ENCODE measurements at regions not wholly inside any gene's neighbourhood (a gene's known extent, or its start where the extent isn't known, plus 50 kb on each side); places are given as distances from the start of the nearest gene placed in this dataset.

DNA sequence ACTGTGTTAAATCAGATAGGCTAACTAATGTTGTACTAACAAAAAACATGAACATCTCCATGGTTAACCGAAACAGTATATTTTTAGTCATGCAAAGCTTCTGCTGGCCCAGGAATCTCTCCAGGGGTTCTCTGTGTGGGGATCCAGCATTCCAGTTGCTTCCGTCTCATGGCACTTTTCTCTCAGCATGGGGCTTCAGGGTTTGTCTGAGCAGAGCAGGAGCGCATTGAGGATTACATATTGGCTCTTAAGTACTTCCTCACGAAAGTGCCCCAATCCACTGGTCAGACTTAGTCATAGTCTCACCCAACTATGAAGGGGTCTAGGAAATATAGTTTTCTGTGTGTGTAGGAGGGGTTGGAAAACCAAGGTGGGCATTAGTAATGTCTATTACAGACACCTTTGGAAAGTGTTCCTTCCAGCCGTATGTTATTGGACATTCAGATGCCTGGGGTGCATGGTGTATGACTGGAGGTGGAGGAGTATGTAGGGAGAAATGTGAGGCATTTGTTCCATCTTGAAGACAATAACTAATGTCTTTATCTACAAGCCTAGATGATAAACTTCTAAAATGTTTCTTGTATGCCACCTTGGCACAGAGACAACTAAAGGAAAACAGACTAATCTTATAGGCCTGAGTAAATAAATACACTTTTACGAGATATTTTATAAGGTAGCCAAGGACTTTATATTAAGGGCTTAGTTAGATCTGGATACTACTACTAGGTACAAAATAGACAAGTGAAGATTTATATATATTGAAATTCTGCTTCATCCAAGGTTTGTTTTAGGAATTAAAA is 123.8 kb upstream of the ZEB2 start:
- TF ChIP-seq, protein P1, sequence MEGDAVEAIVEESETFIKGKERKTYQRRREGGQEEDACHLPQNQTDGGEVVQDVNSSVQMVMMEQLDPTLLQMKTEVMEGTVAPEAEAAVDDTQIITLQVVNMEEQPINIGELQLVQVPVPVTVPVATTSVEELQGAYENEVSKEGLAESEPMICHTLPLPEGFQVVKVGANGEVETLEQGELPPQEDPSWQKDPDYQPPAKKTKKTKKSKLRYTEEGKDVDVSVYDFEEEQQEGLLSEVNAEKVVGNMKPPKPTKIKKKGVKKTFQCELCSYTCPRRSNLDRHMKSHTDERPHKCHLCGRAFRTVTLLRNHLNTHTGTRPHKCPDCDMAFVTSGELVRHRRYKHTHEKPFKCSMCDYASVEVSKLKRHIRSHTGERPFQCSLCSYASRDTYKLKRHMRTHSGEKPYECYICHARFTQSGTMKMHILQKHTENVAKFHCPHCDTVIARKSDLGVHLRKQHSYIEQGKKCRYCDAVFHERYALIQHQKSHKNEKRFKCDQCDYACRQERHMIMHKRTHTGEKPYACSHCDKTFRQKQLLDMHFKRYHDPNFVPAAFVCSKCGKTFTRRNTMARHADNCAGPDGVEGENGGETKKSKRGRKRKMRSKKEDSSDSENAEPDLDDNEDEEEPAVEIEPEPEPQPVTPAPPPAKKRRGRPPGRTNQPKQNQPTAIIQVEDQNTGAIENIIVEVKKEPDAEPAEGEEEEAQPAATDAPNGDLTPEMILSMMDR (conservative IDR thresholded peaks at IDR 0.05; ENCODE audit: low read depth in 2 of 2) = no peak
- TF ChIP-seq NANOG (IDR thresholded peaks at IDR 0.05; ENCODE audit: borderline replicate concordance) (no peak), EZH2 (IDR thresholded peaks at IDR 0.05; ENCODE audit: low read depth, unreplicated experiment) (no peak), JUNB (IDR thresholded peaks at IDR 0.05; ENCODE audit: unreplicated experiment) (no peak), POLR2AphosphoS5 (IDR thresholded peaks at IDR 0.05; ENCODE audit: low read depth) (no peak), EZH2phosphoT487 (IDR thresholded peaks at IDR 0.05; ENCODE audit: unreplicated experiment) (no peak), CREB1 (CRISPR knock-in tag; IDR thresholded peaks at IDR 0.05; ENCODE audit: low read depth) (no peak), ZNF114 (CRISPR knock-in tag; IDR thresholded peaks at IDR 0.05) (no peak)
- TF ChIP-seq, protein P2, sequence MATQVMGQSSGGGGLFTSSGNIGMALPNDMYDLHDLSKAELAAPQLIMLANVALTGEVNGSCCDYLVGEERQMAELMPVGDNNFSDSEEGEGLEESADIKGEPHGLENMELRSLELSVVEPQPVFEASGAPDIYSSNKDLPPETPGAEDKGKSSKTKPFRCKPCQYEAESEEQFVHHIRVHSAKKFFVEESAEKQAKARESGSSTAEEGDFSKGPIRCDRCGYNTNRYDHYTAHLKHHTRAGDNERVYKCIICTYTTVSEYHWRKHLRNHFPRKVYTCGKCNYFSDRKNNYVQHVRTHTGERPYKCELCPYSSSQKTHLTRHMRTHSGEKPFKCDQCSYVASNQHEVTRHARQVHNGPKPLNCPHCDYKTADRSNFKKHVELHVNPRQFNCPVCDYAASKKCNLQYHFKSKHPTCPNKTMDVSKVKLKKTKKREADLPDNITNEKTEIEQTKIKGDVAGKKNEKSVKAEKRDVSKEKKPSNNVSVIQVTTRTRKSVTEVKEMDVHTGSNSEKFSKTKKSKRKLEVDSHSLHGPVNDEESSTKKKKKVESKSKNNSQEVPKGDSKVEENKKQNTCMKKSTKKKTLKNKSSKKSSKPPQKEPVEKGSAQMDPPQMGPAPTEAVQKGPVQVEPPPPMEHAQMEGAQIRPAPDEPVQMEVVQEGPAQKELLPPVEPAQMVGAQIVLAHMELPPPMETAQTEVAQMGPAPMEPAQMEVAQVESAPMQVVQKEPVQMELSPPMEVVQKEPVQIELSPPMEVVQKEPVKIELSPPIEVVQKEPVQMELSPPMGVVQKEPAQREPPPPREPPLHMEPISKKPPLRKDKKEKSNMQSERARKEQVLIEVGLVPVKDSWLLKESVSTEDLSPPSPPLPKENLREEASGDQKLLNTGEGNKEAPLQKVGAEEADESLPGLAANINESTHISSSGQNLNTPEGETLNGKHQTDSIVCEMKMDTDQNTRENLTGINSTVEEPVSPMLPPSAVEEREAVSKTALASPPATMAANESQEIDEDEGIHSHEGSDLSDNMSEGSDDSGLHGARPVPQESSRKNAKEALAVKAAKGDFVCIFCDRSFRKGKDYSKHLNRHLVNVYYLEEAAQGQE (IDR thresholded peaks at IDR 0.05; ENCODE audit: unreplicated experiment) = no peak

All from GM23338 (cell line).